Stimulated activated CD4-positive, alpha-beta T cell treated with anti-CD3 and anti-CD28 coated beads, Interleukin-1b, Interleukin-23, amount 100 ng/mL, for 4 hours (primary cell): ENCODE measurements at regions not wholly inside any gene's neighbourhood (a gene's known extent, or its start where the extent isn't known, plus 50 kb on each side); places are given as distances from the start of the nearest gene placed in this dataset.

Experiments used
- DNase-seq, 2 donors: peaks; one replicate each; pipeline ENCODE4 v3.0.0-alpha.2; 2020; ENCODE audit warnings: low read depth in 2 of 2

- DNase-seq: no peak
These were observed 92.5 kb upstream of the NCK2 start for GRCh38 chr2:105652014-105652796.

- DNase-seq: no peak
These were observed 95.2 kb upstream of the NCK2 start for GRCh38 chr2:105649534-105649933.

GRCh38 chr2:105647731-105648130, 97.0 kb upstream of the NCK2 start:
- no peak for DNase-seq

GRCh38 chr2:105646774-105647076, 98.0 kb upstream of the NCK2 start:
- no peak for DNase-seq

- no peak for DNase-seq
These were observed 98.6 kb upstream of the NCK2 start for GRCh38 chr2:105645938-105646773.

GRCh38 chr2:105645031-105645937, 99.4 kb upstream of the NCK2 start:
- no peak for DNase-seq

- no peak for DNase-seq
These were observed 100.3 kb upstream of the NCK2 start for GRCh38 chr2:105644174-105644980.

- DNase-seq: no peak
These were observed 101.1 kb upstream of the NCK2 start for GRCh38 chr2:105643405-105644173.

- no peak for DNase-seq
These were observed 103.3 kb upstream of the NCK2 start for GRCh38 chr2:105641389-105641811.

- no peak for DNase-seq
These were observed 104.5 kb upstream of the NCK2 start for GRCh38 chr2:105640246-105640645.

GRCh38 chr2:105636109-105636740, 108.5 kb upstream of the NCK2 start:
- DNase-seq: no peak

- DNase-seq: no peak
These were observed 109.1 kb upstream of the NCK2 start for GRCh38 chr2:105635564-105635963.

- no peak for DNase-seq
These were observed 110.5 kb upstream of the NCK2 start for GRCh38 chr2:105634198-105634597.

GRCh38 chr2:105631922-105632321, 112.8 kb upstream of the NCK2 start:
- no peak for DNase-seq

GRCh38 chr2:105631011-105631410, 113.7 kb upstream of the NCK2 start:
- DNase-seq: no peak

GRCh38 chr2:105629634-105630033, 115.1 kb upstream of the NCK2 start:
- no peak for DNase-seq

GRCh38 chr2:105627534-105627933, 117.2 kb upstream of the NCK2 start:
- DNase-seq: no peak

- no peak for DNase-seq
These were observed 117.8 kb upstream of the NCK2 start for GRCh38 chr2:105626966-105627340.

GRCh38 chr2:105626212-105626965, 118.3 kb upstream of the NCK2 start:
- no peak for DNase-seq
